DOHH2 (cell line): ENCODE measurements at regions not wholly inside any gene's neighbourhood (a gene's known extent, or its start where the extent isn't known, plus 50 kb on each side); places are given as distances from the start of the nearest gene placed in this dataset.

Source experiments
- H3F3A ChIP-seq: fragments of 200-600 bp; sonication (generic), shearing (Covaris generic); 2 replicates; pipeline ENCODE4 v1.6.0; 2016; ENCODE audit warnings: antibody characterized with exemption, mild to moderate bottlenecking; ENCODE audit not compliant: control insufficient read depth, insufficient read depth
- H3K27ac ChIP-seq: fragments of 200-600 bp; sonication (generic); 2 replicates; pipeline ENCODE4 v1.5.1; 2014; ENCODE audit warnings: low read depth, mild to moderate bottlenecking, low read length, moderate library complexity
- H3K27me3 ChIP-seq: fragments of 200-600 bp; sonication (generic); 2 replicates; pipeline ENCODE4 v1.6.1; 2014; ENCODE audit warnings: mild to moderate bottlenecking, low read length, mixed read lengths; ENCODE audit not compliant: control insufficient read depth
- H3K36me3 ChIP-seq: fragments of 200-600 bp; sonication (generic); 2 replicates; pipeline ENCODE4 v1.6.1; 2014; ENCODE audit warnings: mild to moderate bottlenecking, low read length, moderate library complexity, mixed read lengths; ENCODE audit not compliant: control insufficient read depth
- H3K4me1 ChIP-seq: fragments of 200-600 bp; sonication (generic); 2 replicates; pipeline ENCODE4 v1.6.1; 2014; ENCODE audit warnings: mild to moderate bottlenecking, low read length, mixed read lengths; ENCODE audit not compliant: control insufficient read depth
- H3K4me2 ChIP-seq: fragments of 200-600 bp; sonication (generic); 2 replicates; pipeline ENCODE4 v1.6.0; 2014; ENCODE audit warnings: mild to moderate bottlenecking, low read length, moderate library complexity
- H3K4me3 ChIP-seq: fragments of 200-600 bp; sonication (generic); 2 replicates; pipeline ENCODE4 v1.5.1; 2014; ENCODE audit warnings: mild to moderate bottlenecking, low read length, mixed read lengths
- H3K79me2 ChIP-seq: fragments of 200-600 bp; sonication (generic); 2 replicates; pipeline ENCODE4 v1.6.1; 2014; ENCODE audit warnings: mild to moderate bottlenecking, low read length, mixed read lengths; ENCODE audit not compliant: control insufficient read depth
- H3K9me2 ChIP-seq: fragments of 200-600 bp; sonication (generic); replicated peaks from 2 replicates; pipeline ENCODE4 v1.6.1; 2014; ENCODE audit warnings: mild to moderate bottlenecking, low read length, mixed read lengths; ENCODE audit not compliant: control insufficient read depth
- H3K9me3 ChIP-seq: fragments of 200-600 bp; sonication (generic); 2 replicates; pipeline ENCODE4 v1.6.1; 2014; ENCODE audit warnings: antibody characterized with exemption, low read length, mixed read lengths; ENCODE audit not compliant: control insufficient read depth, insufficient read depth
- H4K20me1 ChIP-seq: fragments of 200-600 bp; sonication (generic); 2 replicates; pipeline ENCODE4 v1.6.0; 2014; ENCODE audit warnings: low read depth, mild to moderate bottlenecking, antibody characterized with exemption, low read length, moderate library complexity; ENCODE audit not compliant: control insufficient read depth, insufficient read depth
- EZH2phosphoT487 ChIP-seq: fragments of 200-600 bp; sonication (generic); IDR thresholded peaks from 2 replicates; pipeline ENCODE4 v1.6.1; 2017; ENCODE audit warnings: borderline replicate concordance, mild to moderate bottlenecking, antibody characterized with exemption, low read length, moderate library complexity, mixed read lengths
- TF ChIP-seq, protein P1 (sequence below): fragments of 200-600 bp; sonication (generic); IDR thresholded peaks from one replicate; pipeline ENCODE4 v1.5.1; 2014; ENCODE audit warnings: antibody characterized with exemption, mild to moderate bottlenecking, low read depth, low read length; ENCODE audit not compliant: poor library complexity, severe bottlenecking

GRCh38 chr7:26599982-26600381 lies 264.4 kb downstream of the SKAP2 start:
- Histone ChIP-seq H3K9me3 (no peaks in the 10 kb centered on the region), H3K4me2 (no peak overlapping the region), H3K36me3 (no peaks in the 10 kb centered on the region), H3K79me2 (no peaks in the 10 kb centered on the region), H3K4me3 (no peak overlapping the region), H4K20me1 (no peaks in the 10 kb centered on the region), H3K4me1 (no peaks in the 10 kb centered on the region), H3F3A (no peaks in the 10 kb centered on the region), H3K27me3 (peaks cover 17% of the 10 kb centered on the region), H3K27ac (no peak overlapping the region), H3K9me2 (no peaks in the 10 kb centered on the region)
- no peak for TF ChIP-seq EZH2phosphoT487
- TF ChIP-seq, protein P1, sequence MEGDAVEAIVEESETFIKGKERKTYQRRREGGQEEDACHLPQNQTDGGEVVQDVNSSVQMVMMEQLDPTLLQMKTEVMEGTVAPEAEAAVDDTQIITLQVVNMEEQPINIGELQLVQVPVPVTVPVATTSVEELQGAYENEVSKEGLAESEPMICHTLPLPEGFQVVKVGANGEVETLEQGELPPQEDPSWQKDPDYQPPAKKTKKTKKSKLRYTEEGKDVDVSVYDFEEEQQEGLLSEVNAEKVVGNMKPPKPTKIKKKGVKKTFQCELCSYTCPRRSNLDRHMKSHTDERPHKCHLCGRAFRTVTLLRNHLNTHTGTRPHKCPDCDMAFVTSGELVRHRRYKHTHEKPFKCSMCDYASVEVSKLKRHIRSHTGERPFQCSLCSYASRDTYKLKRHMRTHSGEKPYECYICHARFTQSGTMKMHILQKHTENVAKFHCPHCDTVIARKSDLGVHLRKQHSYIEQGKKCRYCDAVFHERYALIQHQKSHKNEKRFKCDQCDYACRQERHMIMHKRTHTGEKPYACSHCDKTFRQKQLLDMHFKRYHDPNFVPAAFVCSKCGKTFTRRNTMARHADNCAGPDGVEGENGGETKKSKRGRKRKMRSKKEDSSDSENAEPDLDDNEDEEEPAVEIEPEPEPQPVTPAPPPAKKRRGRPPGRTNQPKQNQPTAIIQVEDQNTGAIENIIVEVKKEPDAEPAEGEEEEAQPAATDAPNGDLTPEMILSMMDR = no peak

DNA sequence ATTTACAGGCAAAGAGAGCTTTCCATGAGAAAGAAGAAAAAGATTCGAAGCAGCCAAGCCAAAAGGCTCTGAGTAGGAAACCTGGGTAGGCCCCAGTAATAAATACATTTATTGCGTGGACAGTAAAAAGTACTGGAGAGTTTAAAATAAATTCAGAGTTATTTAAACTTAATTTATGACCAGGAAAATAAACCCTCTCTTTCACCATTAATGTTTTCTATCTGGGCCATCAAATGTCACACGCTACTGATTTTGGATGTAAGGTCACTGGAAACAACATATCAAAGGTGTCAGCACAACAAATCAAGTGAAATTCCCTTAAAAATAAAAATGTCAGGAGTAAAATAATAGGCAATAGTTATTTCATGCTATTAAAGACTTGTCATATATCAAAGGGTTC lies 264.0 kb downstream of the SKAP2 start:
- no peak overlapping the region for H3K4me3 ChIP-seq
- no peak for TF ChIP-seq EZH2phosphoT487
- TF ChIP-seq, protein P1 = no peak

GRCh38 chr7:26603631-26604030 lies 260.8 kb downstream of the SKAP2 start:
- no peaks in the 10 kb centered on the region for H3K9me3 ChIP-seq
- no peaks in the 10 kb centered on the region for H3K4me1 ChIP-seq
- H3K4me2 ChIP-seq = no peak overlapping the region
- H3K36me3 ChIP-seq = no peaks in the 10 kb centered on the region
- no peaks in the 10 kb centered on the region for H3F3A ChIP-seq
- no peak overlapping the region for H3K27ac ChIP-seq
- H4K20me1 ChIP-seq = no peaks in the 10 kb centered on the region
- H3K4me3 ChIP-seq = no peak overlapping the region
- TF ChIP-seq, protein P1 = no peak
- no peaks in the 10 kb centered on the region for H3K79me2 ChIP-seq
- H3K27me3 ChIP-seq = peaks cover 19% of the 10 kb centered on the region
- H3K9me2 ChIP-seq = no peaks in the 10 kb centered on the region

More for the DNA sequence above, 264.0 kb downstream of the SKAP2 start:
- no peaks in the 10 kb centered on the region for H3K79me2 ChIP-seq
- H3F3A ChIP-seq = no peaks in the 10 kb centered on the region
- H3K9me3 ChIP-seq = no peaks in the 10 kb centered on the region
- H3K27me3 ChIP-seq = peaks cover 22% of the 10 kb centered on the region
- H3K36me3 ChIP-seq = no peaks in the 10 kb centered on the region
- H3K27ac ChIP-seq = no peak overlapping the region
- no peaks in the 10 kb centered on the region for H3K4me1 ChIP-seq
- no peak overlapping the region for H3K4me2 ChIP-seq
- H3K9me2 ChIP-seq = no peaks in the 10 kb centered on the region
- H4K20me1 ChIP-seq = no peaks in the 10 kb centered on the region

DNA sequence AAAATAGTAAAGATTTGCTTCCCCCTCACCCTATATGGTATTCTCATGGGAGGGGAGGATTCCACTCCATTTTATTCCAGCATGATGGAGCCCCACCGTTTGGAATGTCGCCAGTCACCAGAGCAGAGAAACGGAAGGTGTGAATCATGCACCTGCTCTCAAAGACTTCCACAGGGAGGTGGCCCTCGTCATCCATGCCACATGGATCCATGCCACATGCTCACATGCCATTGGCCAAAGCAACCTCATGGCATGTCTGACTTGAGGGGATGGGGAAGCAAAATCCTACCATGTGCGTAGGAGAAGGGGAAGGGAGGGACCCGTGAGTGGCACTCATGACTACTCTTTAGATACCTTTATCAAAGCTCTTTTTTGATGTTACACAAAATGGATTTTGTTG lies 256.0 kb downstream of the SKAP2 start:
- Histone ChIP-seq H3K79me2 (no peaks in the 10 kb centered on the region), H4K20me1 (no peaks in the 10 kb centered on the region), H3F3A (no peaks in the 10 kb centered on the region), H3K27ac (no peak overlapping the region), H3K9me3 (no peaks in the 10 kb centered on the region), H3K36me3 (no peaks in the 10 kb centered on the region), H3K4me1 (no peaks in the 10 kb centered on the region), H3K4me2 (no peak overlapping the region), H3K4me3 (no peak overlapping the region), H3K9me2 (no peaks in the 10 kb centered on the region), H3K27me3 (peaks cover 15% of the 10 kb centered on the region)
- TF ChIP-seq, protein P1 = no peak
- TF ChIP-seq EZH2phosphoT487 = no peak
